Sigmoid colon (tissue), 4 donors: ENCODE measurements at regions not wholly inside any gene's neighbourhood (a gene's known extent, or its start where the extent isn't known, plus 50 kb on each side); places are given as distances from the start of the nearest gene placed in this dataset.

Experiments used
- CTCF ChIP-seq, 4 experiments: fragments of 450-650 bp in 3 of 4; fragments of 200-600 bp in 1 of 4; IDR thresholded peaks; one replicate each; pipeline ENCODE4 v1.5.1; 2016 to 2019; ENCODE audit warnings: antibody characterized with exemption in 4 of 4, mild to moderate bottlenecking in 3 of 4, moderate library complexity in 2 of 4
- EP300 ChIP-seq, 4 donors: sonication (generic); formaldehyde crosslinking; IDR thresholded peaks; one replicate each; pipeline ENCODE4 v1.6.1; 2017; ENCODE audit warnings: antibody characterized with exemption in 4 of 4
- POLR2A ChIP-seq, 2 donors: fragments of 450-650 bp; IDR thresholded peaks; one replicate each; pipeline ENCODE4 v1.6.1; 2016; ENCODE audit warnings: antibody characterized with exemption in 2 of 2, mild to moderate bottlenecking in 2 of 2, moderate library complexity in 2 of 2

- TF ChIP-seq POLR2A (IDR thresholded peaks at IDR 0.05) (no peak), CTCF (IDR thresholded peaks at IDR 0.05) (no peak), EP300 (IDR thresholded peaks at IDR 0.05) (no peak)
These were observed 876.9 kb upstream of the RAG2 start for GRCh38 chr11:37474889-37475288.
